DMS 273 (cell line): ENCODE measurements at regions not wholly inside any gene's neighbourhood (a gene's known extent, or its start where the extent isn't known, plus 50 kb on each side); places are given as distances from the start of the nearest gene placed in this dataset.

Experiments used
- DNase-seq: peaks from one replicate; lab custom pipeline; 2025; ENCODE audit not compliant: unreplicated experiment; lab: John Stamatoyannopoulos, UW

DNA sequence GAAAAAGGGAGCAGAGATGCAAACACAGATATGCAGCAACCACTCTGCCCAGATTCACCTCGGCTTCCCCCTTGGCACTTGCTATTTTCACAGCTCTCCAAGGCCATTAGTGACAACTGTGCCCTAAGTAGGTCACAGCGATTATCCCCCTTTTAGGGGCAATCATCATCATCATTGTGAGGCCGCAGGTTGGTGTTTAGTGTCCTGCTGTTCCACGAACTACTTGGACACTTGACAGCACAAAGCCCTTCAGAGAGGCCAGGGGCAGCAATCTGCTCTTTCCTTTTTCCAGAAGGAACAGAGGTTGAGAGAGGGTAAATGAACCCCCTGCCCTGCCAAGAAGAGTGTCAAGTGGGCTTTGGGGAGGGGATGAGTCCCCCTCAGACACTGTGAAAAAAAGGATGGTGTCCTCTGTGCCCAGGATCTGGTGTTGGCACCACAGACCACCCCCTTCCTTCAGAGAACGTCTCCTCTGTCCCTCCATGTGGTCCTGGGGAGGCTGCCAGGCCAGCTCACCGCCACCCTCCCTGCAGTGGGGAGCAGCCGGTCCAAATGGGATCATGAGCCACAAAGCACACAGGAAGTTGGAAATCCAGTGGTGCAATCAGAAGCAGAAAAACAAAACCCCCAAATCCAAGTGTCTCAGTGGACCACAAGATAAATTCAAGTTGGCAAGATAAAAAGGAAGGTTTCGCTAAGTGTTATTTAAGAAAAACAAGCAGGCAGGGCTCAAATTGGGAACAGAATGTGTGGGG, 78.4 kb upstream of the MED9 start:
- DNase-seq = no peak

DNA sequence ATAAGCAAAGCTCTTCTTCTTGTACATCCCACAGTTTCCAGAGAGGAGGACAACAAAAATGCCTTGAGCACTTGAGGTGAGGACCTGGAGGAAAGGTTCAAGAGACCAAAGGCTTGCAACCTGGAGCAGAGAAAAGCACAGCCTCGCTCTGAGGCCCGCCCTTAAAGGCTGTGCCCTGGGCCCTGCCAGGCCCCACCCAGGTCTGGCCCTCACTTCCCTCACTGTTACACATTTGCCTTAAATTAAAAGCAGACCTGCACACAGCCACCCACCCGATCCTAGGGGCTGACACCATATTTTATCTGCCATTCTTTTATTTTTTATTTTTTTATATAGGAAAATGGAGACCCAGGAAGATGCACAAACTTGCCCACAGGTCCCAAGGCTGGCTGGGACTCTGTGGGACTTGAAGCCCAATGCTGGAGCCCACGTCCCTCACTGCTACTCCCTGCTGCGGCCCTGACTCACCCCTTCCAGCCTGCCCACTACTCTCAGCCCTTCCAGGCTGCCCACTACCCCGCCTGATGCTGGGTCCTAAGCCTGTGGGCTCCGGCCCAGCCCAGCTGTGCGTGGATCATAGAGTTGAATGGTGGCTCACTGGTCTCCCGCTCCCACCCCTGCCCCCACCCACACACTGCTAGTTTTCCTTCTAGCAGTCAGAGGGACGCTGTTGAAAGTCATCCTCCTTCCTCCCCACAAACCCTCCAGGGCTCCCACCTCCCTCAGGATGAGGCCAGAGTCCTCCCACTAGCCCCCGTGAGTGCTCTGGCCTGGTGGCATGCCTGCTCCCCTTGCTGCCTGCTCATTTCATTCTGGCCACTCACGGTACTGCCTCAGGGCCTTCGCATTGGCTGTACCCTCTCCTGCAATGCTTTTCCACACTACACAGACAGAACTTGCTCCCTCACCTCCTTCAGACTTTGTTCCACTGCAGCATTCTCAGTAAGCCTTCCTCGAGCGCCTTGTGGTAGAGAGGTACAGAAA, 77.6 kb upstream of the MED9 start:
- DNase-seq = no peak

DNA sequence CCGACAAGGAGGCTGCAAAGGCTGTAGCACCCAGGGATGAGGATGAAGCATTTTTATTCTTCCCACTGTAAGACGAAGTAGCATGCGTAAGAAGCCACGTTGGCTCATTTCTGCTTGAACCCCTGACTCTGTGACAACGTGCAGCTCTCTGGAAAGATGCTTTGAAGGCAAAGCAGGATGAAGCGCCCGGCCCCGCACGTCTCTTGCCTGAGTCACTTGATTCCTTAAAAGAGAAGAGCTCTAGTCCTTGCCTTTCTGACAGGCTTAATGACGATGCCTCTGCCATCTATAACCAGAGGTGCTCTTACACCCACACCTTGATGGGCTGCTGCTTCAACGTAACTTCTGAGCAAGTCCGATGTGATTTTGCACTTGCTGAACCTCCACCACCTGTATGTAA, 76.7 kb upstream of the MED9 start:
- no peak for DNase-seq

DNA sequence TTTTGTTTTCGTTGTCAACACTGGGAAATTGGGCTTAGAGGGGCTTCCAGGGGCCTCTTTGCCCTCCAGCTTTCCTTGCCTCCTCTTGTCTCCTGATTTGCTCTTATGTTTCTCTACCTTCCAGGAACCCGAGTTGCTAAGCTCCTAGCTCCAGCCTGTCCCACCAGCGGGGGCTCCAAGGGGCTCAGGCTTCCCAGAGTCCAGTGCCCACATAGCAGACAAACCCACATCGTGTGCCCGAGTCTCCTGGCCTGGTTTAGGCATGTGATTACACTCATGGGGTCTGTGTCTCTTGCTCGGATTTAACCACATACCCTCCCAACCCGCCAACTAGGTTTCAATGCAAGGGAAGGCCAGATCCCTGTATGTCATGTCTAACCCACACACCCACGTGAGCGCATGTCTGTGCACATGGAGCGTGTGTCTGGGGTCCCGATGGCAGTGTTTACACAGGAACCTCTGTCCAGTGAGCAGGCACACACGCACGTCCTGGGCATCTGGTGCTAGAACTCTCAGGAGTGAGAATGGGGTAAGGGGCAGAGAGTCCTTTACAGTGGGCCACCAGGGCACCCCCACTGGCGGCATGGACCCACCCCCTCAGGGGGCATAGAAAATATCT, 76.1 kb upstream of the MED9 start:
- no peak for DNase-seq

DNA sequence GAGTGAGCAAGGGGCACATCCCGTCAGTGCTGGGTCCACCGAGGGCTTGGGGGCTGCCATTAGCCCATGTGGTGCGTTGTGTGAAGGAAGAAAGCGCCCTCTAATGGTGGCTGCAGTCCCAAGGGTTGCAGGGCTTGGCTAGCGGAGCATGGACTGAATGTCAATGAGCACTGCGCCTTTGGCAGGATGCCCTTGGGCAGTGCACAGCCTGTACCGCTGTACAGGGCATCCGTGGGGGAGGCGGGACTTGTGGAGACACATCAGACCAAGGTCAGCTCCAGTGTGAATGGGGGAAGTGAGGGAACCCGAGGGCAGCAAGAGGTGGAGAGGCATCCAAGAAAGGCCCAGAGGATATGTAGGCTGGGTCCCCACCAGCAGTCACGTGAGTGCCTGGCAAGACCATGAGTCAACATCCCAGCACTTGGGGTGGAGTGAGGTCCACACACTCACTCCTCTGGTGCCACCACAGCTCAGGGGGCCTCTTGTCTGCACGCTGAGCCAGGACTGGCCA, 75.5 kb upstream of the MED9 start:
- DNase-seq = peak; percentile 64

DNA sequence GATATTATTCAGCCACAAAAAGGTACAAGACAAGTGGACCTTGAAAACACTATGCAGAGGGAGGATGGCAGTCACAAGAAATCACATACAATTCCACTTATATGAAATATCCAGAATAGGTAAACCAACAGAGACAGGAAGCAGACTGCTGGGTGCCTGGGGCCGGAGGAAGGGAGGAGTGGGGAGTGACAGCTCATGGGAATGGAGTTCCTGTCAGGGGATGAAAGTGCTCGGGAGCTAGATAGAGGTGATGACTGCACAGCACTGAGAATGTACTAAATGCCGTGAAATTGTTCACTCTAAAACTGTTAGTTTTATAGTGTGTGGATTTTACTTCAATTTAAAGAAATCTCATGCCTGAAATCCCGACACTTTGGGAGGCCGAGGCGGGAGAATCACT, 74.2 kb upstream of the MED9 start:
- no peak for DNase-seq

DNA sequence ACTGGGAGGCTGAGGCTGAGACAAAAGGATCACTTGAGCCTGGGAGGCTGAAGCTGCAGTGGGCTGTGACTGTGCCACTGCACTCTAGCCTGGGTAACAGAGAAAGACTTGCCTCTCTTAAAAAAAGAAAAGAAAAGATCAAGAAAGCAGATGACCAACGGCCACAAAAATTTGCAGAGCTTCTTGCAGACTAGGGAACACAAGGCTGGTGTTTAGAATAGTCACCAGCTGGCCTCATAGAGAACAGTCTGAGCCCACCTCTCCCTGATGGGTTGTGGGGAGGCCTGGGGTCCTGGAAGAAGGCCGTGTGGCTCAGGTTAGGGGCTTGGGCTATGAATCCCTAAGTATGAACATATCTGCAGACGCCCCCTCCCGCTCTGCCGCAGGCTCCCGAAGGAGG, 73.7 kb upstream of the MED9 start:
- peak; percentile 24 for DNase-seq

DNA sequence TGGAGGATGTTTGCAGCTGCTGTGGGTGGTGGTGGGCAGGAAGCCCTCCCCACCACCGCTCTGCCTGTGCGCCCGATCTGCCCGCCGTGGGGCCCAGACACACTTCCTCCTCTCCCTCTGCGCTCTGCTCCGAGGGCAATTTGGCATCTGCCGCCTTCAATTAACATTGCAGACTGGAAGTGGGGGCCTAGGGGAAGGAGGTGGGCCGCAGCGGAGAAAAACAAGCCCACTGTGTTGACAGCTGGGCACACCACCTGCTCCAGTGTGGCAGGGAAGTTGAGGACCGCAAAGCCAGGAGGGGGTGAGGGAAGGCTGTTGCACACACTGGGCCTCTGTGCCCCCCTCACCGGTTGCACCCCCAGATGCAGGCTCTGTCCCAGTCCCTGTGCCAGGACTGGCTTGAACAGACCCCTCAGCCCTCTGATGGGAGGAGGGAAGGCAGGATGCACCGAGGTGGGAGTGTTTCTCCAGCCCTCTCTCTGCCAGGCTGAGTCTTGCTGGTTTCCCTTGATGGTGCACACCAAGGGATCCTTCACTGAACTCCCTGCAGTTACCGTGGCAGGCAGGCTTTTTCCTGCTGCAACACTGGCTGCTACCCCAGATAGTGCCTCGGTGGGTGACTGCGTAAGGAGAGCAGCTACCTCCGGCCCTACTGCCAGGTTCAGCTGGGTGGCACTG, 72.8 kb upstream of the MED9 start:
- peak; percentile 94 for DNase-seq

DNA sequence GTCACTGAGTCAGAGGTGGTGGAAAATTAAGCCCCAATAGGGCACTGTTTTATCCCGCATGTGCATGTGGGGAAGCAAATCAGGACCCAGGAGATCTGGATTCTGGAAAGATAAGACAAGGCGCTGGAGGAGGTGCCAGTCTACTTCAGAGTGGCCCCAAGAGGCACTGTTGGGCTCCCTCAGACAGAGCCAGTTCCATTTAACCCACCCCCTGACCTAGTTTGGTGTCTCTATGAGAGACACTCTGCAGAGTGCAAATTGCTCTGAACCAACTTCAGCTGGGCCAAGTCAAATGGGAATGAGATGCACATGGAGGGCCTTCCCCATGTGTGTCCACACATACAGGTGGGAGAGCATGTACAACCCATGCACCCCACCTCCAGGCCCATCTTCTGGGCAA, 71.1 kb upstream of the MED9 start:
- no peak for DNase-seq

DNA sequence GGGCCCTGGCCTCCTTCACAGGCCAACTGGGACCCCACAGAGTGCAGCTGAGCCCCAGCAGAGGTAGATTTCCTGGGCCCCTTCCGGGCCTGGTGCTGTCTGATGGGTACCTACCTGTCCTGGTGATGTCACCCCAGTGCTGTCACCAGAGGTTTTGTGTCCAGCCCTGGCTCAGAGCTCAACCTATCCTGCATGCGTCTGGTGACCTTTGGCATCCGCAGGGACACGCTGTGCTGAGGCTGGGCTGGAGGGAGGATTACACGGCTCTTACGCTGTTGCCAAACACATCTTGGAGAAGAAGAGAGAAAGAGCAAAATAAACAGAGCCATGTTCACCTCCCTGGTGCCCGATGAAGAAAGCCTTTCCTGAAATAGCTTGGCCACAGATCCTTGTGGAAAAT, 70.6 kb upstream of the MED9 start:
- DNase-seq = no peak

DNA sequence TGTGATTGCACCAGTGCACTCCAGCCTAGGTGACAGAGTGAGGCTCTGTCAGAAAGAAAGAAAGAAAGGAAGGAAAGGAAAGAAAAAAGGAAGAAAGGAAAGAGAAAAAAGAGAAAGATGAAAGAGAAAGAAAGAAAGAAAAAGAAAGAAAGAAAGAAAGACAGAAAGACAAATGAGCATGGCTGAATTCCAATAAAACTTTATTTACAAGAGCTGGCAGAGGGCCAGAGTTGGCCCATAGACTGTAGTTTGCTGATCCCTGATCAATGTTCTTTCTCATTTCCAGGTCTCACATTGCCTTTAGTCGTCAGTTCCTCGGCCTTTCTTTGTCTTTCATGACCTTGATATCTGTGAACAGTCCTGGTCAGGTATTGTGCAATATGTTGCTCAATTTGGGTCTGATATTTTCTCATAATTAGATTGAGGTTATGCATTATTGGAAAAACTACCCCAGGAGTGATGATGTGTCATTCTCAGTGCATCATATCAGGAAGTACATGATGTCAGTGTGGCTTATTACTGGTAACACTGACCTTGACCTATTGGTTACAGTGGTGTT, 68.5 kb upstream of the MED9 start:
- no peak for DNase-seq

DNA sequence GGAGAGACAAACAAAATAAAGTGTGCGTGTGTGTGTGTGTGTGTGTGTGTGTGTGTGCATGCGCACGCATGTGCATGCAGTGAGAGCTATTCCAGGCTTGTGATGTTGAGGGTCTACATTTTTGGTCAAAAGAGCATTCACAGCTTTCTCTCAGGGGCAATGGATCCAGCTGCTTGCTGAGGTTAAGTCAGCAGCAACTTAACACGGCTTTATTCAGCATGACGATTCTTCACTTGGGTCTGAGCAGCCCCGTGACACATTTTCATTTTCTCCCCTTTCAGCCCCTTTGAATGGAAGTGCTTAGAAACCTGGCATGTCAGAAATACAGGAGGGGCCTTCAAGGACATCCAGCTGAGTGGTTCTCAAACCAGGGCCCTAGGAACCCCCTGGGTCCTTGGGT, 66.4 kb upstream of the MED9 start:
- no peak for DNase-seq

DNA sequence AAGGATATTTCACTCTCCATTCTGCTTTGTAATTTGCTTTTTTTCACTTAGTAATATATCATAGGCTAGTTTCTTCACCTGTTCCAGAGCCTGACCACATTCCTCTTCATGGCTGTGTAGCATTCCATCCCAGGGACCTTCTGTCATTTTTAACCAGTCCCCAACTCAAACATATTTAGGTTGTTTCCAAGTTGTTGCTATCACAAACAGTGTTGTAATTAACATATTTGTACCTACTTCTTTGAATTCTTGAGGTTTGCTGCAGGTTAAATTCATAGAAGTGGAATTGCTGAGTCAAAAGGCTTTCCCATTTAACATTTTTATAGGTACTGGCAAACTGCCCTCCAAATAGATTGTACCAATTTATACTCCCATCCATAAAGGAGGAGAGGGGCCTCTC, 65.1 kb upstream of the MED9 start:
- DNase-seq = no peak

DNA sequence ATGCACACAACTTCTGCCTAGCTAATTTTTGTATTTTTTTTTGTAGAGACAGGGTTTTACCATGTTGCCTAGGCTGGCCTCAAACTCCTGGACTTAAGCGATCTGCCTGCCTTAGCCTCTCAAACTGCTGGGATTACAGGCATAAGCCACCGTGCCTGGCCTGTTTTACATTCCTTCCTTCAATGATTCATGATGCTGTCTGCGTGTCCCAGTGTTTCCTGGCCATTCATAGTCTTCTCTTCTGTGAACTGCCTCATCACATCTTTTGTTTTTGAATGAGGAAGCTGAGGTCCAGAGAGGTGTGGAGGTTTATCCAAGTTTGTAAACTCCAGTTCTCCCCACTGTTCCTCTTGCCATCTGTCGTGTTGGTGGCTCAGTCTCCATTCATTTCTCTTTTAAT, 64.5 kb upstream of the MED9 start:
- DNase-seq = no peak

DNA sequence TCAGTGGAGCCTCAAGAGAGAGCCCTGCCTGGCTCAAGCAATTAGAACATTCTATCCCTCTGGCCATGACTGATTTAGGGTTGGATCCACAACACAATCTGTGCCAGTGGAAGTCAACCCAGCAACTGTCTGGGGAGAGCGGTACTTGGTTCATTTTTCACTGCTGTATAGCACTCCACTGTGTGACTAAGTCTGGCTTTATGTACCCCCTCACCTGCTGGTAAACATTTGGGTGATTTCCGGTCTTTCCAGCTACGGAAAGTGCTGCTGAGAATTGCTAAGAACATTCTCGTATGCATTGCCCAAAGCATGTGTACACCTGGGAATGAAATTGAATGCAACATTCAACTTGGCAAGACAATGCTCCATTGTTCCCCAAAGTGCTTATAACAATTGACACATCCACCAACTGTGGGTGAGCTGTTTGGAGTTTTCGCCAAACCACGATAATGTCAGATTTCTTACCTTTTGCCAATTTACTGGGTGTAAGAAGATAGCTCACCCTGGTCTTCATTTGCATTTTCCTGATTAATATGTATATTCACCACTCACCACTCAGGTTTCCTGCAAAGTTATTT, 63.5 kb upstream of the MED9 start:
- no peak for DNase-seq

DNA sequence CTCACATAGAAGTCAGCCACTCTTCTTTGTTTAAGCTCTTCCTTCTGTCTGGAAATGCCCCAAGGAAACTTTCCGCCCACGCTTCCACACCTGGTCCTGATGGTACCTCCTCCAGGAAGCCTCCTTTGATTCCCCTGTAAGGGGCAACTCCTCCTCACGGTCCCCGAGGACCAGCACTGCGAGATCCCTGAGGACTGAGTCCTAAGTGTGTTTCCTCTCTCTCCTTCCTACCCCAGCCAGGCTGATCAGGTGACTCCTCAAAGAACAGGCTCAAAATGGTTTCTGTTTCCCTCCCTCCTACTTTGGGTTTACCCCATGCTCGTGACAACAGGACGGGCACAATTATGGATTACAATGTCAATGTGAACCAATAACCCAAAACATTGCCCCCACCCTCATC, 63.0 kb upstream of the MED9 start:
- DNase-seq = no peak

DNA sequence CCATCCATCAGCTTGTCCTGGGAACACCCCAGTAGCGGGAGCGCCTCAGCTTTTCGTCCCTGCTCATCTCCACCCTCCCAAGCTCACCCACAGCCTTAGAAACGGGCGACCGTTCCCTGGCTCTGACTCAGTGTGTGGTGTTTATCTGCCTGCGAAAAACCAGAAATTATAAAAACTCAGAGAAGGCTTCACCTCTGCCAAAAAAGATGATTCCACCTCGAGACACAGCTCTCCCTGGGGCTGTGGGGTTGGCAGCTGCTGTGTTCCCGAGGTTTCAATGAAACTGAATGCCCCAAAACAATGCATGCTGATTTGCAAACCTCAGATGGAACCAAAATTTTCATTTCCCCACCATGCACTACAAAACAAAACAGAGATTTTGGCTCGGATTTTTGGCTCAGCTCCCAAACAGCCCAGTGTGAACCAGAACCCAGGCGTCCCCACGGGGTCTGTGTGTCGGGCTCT, 62.4 kb upstream of the MED9 start:
- DNase-seq = no peak

DNA sequence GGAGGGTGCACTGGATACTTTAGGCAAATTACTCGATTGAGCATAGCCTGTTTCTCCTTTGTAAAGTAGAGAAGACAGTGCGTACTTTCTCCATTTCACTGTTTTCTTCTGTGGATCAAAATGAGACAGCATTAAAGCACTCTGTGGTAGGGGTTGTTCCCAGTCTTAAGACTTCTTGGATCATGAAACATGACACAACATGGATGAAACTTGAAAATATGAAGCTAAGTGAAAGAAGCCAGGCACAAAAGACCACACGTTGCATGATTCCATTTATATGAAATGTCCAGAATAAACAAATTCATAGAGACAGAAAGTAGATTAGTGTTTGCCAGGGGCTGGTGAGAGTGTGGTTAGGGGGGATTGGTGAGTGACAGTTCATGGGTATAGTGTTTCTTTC, 61.8 kb upstream of the MED9 start:
- no peak for DNase-seq

DNA sequence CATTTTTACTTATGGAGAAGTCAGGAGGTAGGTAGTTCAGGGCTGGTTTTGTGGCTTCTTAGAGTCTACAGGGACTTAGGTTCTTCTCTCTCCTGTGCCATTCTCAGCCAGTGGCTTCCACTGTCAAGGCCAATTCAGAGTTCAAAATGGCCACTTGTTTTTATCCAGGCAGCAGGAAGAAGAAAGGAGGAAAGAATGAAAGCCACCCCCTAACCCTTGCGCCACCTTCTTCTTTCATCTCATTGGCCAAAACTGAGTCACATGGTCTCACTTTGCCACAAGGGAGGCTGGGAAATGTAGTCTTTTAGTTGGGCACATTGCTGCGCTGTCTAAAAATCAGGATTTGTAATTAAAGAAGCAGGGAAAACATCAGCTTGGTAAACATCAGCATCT, 60.8 kb upstream of the MED9 start:
- peak; percentile 81 for DNase-seq
